ENCODE measurements at regions not wholly inside any gene's neighbourhood (a gene's known extent, or its start where the extent isn't known, plus 50 kb on each side); places are given as distances from the start of the nearest gene placed in this dataset.
"Not testable (repeated sequence)": the region's sequence is repeated elsewhere in the genome, so short reads cannot be mapped to it uniquely, and the experiment has no call there.

DNA sequence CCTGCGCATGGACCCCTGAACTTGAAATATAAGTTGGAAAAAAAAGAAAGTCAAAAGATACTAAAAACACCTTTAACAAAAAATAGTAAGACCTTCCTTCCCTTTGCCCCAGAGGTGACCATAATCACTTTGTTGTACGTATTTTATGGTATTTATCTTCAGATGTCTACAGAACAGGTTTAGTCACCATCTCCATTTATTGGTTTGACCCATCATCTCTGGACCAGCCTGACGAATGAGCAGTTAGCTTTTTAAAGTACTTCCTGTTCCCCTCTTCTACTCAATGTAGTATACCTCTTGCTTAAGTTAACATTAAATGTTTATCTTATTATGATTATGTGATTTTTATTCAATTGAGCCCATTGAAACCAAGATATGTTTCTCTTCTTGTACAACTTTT lies 64.7 kb upstream of the CREB3L1 start:
- no peak overlapping the region for H3K4me3 ChIP-seq (ENCODE audit: low read depth, low read length)
- TF ChIP-seq, protein P1, sequence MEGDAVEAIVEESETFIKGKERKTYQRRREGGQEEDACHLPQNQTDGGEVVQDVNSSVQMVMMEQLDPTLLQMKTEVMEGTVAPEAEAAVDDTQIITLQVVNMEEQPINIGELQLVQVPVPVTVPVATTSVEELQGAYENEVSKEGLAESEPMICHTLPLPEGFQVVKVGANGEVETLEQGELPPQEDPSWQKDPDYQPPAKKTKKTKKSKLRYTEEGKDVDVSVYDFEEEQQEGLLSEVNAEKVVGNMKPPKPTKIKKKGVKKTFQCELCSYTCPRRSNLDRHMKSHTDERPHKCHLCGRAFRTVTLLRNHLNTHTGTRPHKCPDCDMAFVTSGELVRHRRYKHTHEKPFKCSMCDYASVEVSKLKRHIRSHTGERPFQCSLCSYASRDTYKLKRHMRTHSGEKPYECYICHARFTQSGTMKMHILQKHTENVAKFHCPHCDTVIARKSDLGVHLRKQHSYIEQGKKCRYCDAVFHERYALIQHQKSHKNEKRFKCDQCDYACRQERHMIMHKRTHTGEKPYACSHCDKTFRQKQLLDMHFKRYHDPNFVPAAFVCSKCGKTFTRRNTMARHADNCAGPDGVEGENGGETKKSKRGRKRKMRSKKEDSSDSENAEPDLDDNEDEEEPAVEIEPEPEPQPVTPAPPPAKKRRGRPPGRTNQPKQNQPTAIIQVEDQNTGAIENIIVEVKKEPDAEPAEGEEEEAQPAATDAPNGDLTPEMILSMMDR (conservative IDR thresholded peaks at IDR 0.05; ENCODE audit: low read depth, low read length): no peak
- no peak for DNase-seq (ENCODE audit: low read depth)

DNA sequence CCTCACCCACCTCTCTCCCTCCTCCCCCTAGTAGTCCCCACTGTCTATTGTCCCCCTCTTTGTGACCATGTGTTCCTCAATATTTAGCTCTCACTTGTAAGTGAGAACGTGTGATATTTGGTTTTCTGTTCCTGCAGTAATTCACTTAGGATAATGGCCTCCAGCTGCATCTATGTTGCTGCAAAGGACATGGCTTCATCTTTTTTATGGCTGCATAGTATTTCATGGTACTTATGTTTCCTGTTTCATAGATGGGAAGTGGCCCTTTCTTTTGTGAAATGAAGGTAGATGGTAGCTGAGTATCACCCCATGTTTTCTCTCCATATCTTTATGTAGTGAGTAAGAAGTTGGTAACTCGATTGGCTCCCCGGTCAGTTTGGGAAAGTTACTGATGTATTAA lies 66.6 kb upstream of the CREB3L1 start:
- no peak overlapping the region for H3K4me3 ChIP-seq (ENCODE audit: low read depth, low read length)
- no peak for DNase-seq (ENCODE audit: low read depth)
- TF ChIP-seq, protein P1 (conservative IDR thresholded peaks at IDR 0.05; ENCODE audit: low read depth, low read length): no peak

DNA sequence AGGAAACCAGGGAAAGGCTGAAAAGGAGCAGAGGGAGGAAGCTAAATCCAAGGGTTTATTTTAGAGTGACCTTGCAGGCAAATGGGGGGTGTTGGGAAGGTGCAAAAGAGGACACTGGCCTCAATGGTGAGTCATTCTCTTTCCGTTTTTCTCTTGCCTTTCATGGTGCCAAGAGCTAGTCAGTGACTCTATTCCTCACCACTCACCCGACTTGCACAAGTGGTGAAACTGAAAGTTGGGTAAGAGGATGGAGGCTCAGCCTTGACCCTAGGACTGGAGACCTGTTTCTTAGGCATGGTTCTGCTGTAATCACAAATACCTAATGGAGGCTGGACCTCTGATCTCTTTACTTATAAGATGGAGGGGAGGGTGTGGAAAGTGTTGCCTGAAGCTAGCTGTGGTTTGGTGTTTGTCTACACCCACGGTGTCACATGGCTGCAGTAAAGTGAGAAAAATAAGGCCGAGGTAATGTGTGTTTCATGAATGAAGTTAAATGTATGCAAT lies 67.3 kb upstream of the CREB3L1 start:
- DNase-seq (ENCODE audit: low read depth): peak; percentile 33
- H3K4me3 ChIP-seq (ENCODE audit: low read depth, low read length): no peak overlapping the region
- TF ChIP-seq, protein P1 (conservative IDR thresholded peaks at IDR 0.05; ENCODE audit: low read depth, low read length): no peak

DNA sequence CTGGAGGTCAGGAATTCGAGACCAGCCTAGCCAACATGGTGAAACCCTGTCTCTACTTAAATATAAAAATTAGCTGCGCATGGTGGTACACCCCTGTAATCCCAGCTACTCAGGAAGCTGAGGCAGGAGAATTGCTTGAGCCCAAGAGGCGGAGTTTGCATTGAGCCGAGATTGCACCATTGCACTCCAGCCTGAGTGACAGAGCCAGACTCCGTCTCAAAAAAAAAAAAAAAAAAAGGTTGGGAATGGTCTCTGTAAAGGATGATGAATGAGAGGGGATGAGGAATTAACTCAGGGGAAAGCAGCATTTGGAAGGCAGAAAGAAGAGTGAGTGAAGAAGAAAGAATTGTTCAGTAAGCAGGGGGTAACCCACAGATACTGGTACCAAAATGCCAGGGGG lies 67.8 kb upstream of the CREB3L1 start:
- H3K4me3 ChIP-seq (ENCODE audit: low read depth, low read length): not testable (repeated sequence)

DNA sequence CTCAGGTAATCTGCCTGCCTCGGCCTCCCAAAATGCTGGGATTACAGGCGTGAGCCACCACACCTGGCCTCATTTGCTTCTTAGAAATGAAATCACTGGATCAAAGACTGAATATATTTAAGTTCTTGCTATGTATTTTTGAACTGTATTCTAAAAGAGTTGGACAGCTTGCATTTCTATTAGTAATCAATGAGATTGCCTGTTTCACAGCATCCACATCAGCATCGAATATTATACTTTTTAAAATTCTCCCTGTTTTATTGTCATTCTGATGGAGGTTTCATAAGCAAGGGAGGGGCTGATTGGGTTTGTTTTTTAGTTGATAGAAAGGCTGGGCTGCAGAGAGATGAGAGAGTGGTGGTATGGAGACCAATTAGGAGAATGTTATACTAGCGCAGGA lies 68.7 kb upstream of the CREB3L1 start:
- H3K4me3 ChIP-seq (ENCODE audit: low read depth, low read length): no peak overlapping the region
- TF ChIP-seq, protein P1 (conservative IDR thresholded peaks at IDR 0.05; ENCODE audit: low read depth, low read length): no peak
- DNase-seq (ENCODE audit: low read depth): no peak

More for the DNA sequence above, 67.8 kb upstream of the CREB3L1 start:
- DNase-seq (ENCODE audit: low read depth): not testable (repeated sequence)

DNA sequence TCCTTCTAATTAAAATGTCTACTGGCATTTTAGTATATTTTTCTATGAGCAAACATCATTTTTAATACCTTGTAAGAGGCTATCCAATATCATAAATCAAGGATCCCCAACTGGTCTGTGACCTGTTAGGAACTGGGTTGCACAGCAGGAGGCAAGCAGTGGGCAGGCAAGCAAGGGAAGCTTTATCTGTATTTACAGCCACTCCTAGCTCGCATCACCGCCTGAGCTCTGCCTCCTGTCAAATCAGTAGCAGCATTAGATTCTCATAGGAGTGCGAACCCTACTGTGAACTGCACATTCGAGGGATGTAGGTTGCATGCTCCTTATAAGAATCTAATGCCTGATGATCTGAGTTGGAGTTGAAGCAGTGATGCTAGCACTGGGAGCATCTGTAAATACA lies 70.2 kb upstream of the CREB3L1 start:
- no peak for DNase-seq (ENCODE audit: low read depth)
- H3K4me3 ChIP-seq (ENCODE audit: low read depth, low read length): no peak overlapping the region
- TF ChIP-seq, protein P1 (conservative IDR thresholded peaks at IDR 0.05; ENCODE audit: low read depth, low read length): no peak

DNA sequence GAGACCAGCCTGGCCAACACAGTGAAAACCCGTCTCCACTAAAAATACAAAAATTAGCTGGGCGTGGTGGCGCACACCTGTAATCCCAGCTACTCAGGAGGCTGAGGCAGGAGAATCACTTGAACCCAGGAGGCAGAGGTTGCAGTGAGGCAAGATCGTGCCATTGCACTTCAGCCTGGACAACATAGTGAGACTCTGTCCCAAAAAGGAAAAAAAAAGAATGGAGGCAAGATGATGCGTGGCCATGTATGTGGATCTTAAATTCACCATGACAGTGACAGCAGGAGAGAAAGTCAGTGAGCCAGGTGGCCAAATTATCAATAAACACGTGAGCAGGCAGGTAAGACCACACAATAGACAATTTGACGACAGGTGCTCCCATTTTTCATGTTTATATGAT lies 73.0 kb upstream of the CREB3L1 start:
- H3K4me3 ChIP-seq (ENCODE audit: low read depth, low read length); DNase-seq (ENCODE audit: low read depth): not testable (repeated sequence)

DNA sequence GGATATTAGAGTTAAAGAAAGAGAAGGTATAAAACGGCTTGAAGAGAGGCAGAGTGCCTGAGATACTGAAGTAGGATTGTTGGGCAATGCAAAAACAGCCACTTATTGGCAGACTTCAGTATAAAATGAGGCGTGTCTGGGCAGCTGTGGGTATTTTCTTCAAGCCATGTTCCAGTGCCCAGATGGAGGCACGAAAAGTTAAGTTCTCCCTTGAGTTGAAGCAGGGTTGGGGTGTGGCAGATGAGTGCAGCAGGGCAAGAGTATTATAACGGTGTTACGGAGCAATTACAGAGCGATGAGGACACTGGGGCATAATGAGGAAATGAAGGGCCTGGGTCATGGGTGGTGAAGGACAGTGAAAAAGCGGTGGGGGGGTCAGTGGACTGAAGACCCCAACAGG lies 73.7 kb upstream of the CREB3L1 start:
- no peak overlapping the region for H3K4me3 ChIP-seq (ENCODE audit: low read depth, low read length)
- TF ChIP-seq, protein P1 (conservative IDR thresholded peaks at IDR 0.05; ENCODE audit: low read depth, low read length): no peak
- DNase-seq (ENCODE audit: low read depth): no peak

Data from epithelial cell of proximal tubule (primary cell).